Endodermal cell (in vitro differentiated cells): ENCODE measurements at regions not wholly inside any gene's neighbourhood (a gene's known extent, or its start where the extent isn't known, plus 50 kb on each side); places are given as distances from the start of the nearest gene placed in this dataset.

Experiments used
- DNase-seq: peaks from one replicate; pipeline ENCODE4 v3.0.0-alpha.2; 2017
- H3K27ac ChIP-seq: 2 replicates; pipeline ENCODE4 v1.5.1; 2013; ENCODE audit warnings: mild to moderate bottlenecking, low read depth, low read length, moderate library complexity
- H3K27me3 ChIP-seq: 2 replicates; pipeline ENCODE4 v1.6.1; 2013; ENCODE audit warnings: mild to moderate bottlenecking, low read length, moderate library complexity; ENCODE audit not compliant: insufficient read depth, control insufficient read depth, poor library complexity, severe bottlenecking
- H3K36me3 ChIP-seq: 2 replicates; pipeline ENCODE4 v1.7.0; 2013; ENCODE audit warnings: mild to moderate bottlenecking, low read length, moderate library complexity; ENCODE audit not compliant: control insufficient read depth, insufficient read depth
- H3K4me1 ChIP-seq: one replicate; pipeline ENCODE4 v1.7.0; 2013; ENCODE audit warnings: low read length; ENCODE audit not compliant: control insufficient read depth, insufficient read depth
- H3K4me3 ChIP-seq: 2 replicates; pipeline ENCODE4 v1.5.1; 2013; ENCODE audit warnings: mild to moderate bottlenecking, low read length, moderate library complexity
- H3K9ac ChIP-seq: 2 replicates; pipeline ENCODE4 v1.6.1; 2013; ENCODE audit warnings: mild to moderate bottlenecking, low read length, moderate library complexity; ENCODE audit not compliant: poor library complexity, severe bottlenecking; ENCODE audit errors: extremely low read depth
- H3K9me3 ChIP-seq: 2 replicates; pipeline ENCODE4 v1.6.1; 2013; ENCODE audit warnings: mild to moderate bottlenecking, low read length, moderate library complexity; ENCODE audit not compliant: control insufficient read depth
- H3K27ac Mint-ChIP-seq: 2 replicates; pipeline ENCODE4 v1.8.0; 2020; ENCODE audit warnings: mixed read lengths
- H3K27me3 Mint-ChIP-seq: 2 replicates; pipeline ENCODE4 v1.8.0; 2021; ENCODE audit warnings: mild to moderate bottlenecking, mixed read lengths; ENCODE audit not compliant: insufficient read depth
- H3K36me3 Mint-ChIP-seq: 2 replicates; pipeline ENCODE4 v1.8.0; 2020; ENCODE audit warnings: low read depth, mixed read lengths
- H3K4me1 Mint-ChIP-seq: 2 replicates; pipeline ENCODE4 v1.8.0; 2020; ENCODE audit warnings: mixed read lengths
- H3K4me3 Mint-ChIP-seq: 2 replicates; pipeline ENCODE4 v1.8.0; 2020; ENCODE audit warnings: mild to moderate bottlenecking, moderate library complexity, mixed read lengths
- H3K9me3 Mint-ChIP-seq: 2 replicates; pipeline ENCODE4 v1.8.0; 2020; ENCODE audit warnings: mild to moderate bottlenecking, mixed read lengths
- CTCF ChIP-seq: fragments of 200-600 bp; sonication (generic); conservative IDR thresholded peaks from 2 replicates; pipeline ENCODE4 v1.5.0; 2021; ENCODE audit warnings: antibody characterized with exemption, mild to moderate bottlenecking
- WGBS, 2 experiments: methylation state at CpG; one replicate each; pipeline versions ENCODE4 v1.1.5 to v1.1.7; 2013; ENCODE audit warnings: missing lambda C conversion rate in 2 of 2, mixed read lengths in 1 of 2; ENCODE audit not compliant: insufficient coverage in 1 of 2, insufficient read length in 1 of 2; 5-methylcytosine and 5-hydroxymethylcytosine counted together

- H3K27ac Mint-ChIP-seq = no peak overlapping the region
- peaks cover 7% of the 10 kb centered on the region for H3K4me1 Mint-ChIP-seq
- H3K9me3 ChIP-seq = no peaks in the 10 kb centered on the region
- no peaks in the 10 kb centered on the region for H3K36me3 ChIP-seq
- DNase-seq = no peak
- no peak overlapping the region for H3K4me3 Mint-ChIP-seq
- no peaks in the 10 kb centered on the region for H3K4me1 ChIP-seq
- no peak for TF ChIP-seq CTCF
- no peak overlapping the region for H3K4me3 ChIP-seq
- no peaks in the 10 kb centered on the region for H3K27me3 Mint-ChIP-seq
- no peak overlapping the region for H3K27ac ChIP-seq
- no peak overlapping the region for H3K9ac ChIP-seq
- 92% methylated on average over 1 of the region's 2 CpGs; no CpG with 5 or more reads in 1 of the 2 experiments for WGBS, 2 experiments
- peaks cover 1% of the 10 kb centered on the region for H3K9me3 Mint-ChIP-seq
- no peaks in the 10 kb centered on the region for H3K36me3 Mint-ChIP-seq
- H3K27me3 ChIP-seq = no peaks in the 10 kb centered on the region
Observed at GRCh38 chr3:75129101-75129500, 514.6 kb upstream of the CNTN3 start.

- Histone ChIP-seq H3K9ac (no peak overlapping the region), H3K4me3 (no peak overlapping the region), H3K4me1 (no peaks in the 10 kb centered on the region), H3K36me3 (no peaks in the 10 kb centered on the region), H3K27me3 (no peaks in the 10 kb centered on the region), H3K27ac (no peak overlapping the region), H3K9me3 (peaks cover 11% of the 10 kb centered on the region)
- Mint-ChIP-seq H3K4me1 (no peaks in the 10 kb centered on the region), H3K4me3 (no peak overlapping the region), H3K9me3 (peaks cover 12% of the 10 kb centered on the region), H3K27ac (no peak overlapping the region), H3K36me3 (no peaks in the 10 kb centered on the region), H3K27me3 (no peaks in the 10 kb centered on the region)
- TF ChIP-seq CTCF = no peak
- 96 to 98% methylated on average over 10 to 14 of the region's 14 CpGs for WGBS, 2 experiments
- no peak for DNase-seq
Observed at GRCh38 chr3:75136100-75136897, 521.8 kb upstream of the CNTN3 start.

GRCh38 chr3:75138345-75138744, 523.9 kb upstream of the CNTN3 start:
- Histone ChIP-seq H3K9me3 (peaks cover 11% of the 10 kb centered on the region), H3K36me3 (no peaks in the 10 kb centered on the region), H3K4me3 (no peak overlapping the region), H3K9ac (no peak overlapping the region), H3K27ac (no peak overlapping the region), H3K4me1 (no peaks in the 10 kb centered on the region), H3K27me3 (no peaks in the 10 kb centered on the region)
- 93 to 98% methylated on average over 6 to 7 of the region's 7 CpGs for WGBS, 2 experiments
- no peaks in the 10 kb centered on the region for H3K27me3 Mint-ChIP-seq
- no peak overlapping the region for H3K4me3 Mint-ChIP-seq
- TF ChIP-seq CTCF = no peak
- H3K36me3 Mint-ChIP-seq = no peaks in the 10 kb centered on the region
- H3K4me1 Mint-ChIP-seq = no peaks in the 10 kb centered on the region
- no peak for DNase-seq
- H3K9me3 Mint-ChIP-seq = peaks cover 12% of the 10 kb centered on the region
- no peak overlapping the region for H3K27ac Mint-ChIP-seq
